H9 (cell line): ENCODE measurements at regions not wholly inside any gene's neighbourhood (a gene's known extent, or its start where the extent isn't known, plus 50 kb on each side); places are given as distances from the start of the nearest gene placed in this dataset.

Source experiments
- DNase-seq: peaks from one replicate; pipeline ENCODE4 v3.0.0-alpha.2; 2017
- H2AFZ ChIP-seq: one replicate; pipeline ENCODE4 v1.6.1; 2013; ENCODE audit warnings: mild to moderate bottlenecking, low read length, control low read depth, moderate library complexity
- H2AK5ac ChIP-seq: 2 replicates; pipeline ENCODE4 v1.6.1; 2013; ENCODE audit warnings: low read length, control low read depth, mixed read lengths; ENCODE audit not compliant: insufficient read length
- H2BK120ac ChIP-seq: one replicate; pipeline ENCODE4 v1.6.1; 2013; ENCODE audit warnings: low read depth, mild to moderate bottlenecking, low read length, control low read depth, inconsistent platforms; ENCODE audit not compliant: poor library complexity, severe bottlenecking
- H2BK12ac ChIP-seq: 2 replicates; pipeline ENCODE4 v1.6.1; 2013; ENCODE audit warnings: low read length, control low read depth, mixed read lengths, low read depth; ENCODE audit not compliant: insufficient read length
- H2BK15ac ChIP-seq: 2 replicates; pipeline ENCODE4 v1.6.1; 2013; ENCODE audit warnings: low read depth, low read length, control low read depth
- H2BK20ac ChIP-seq: one replicate; pipeline ENCODE4 v1.6.1; 2013; ENCODE audit warnings: low read depth, mild to moderate bottlenecking, low read length, control low read depth, inconsistent platforms; ENCODE audit not compliant: poor library complexity, severe bottlenecking
- H2BK5ac ChIP-seq: 2 replicates; pipeline ENCODE4 v1.6.1; 2013; ENCODE audit warnings: low read length, control low read depth, mixed read lengths; ENCODE audit not compliant: insufficient read length
- H3K14ac ChIP-seq: 2 replicates; pipeline ENCODE4 v1.6.1; 2013; ENCODE audit warnings: low read length, control low read depth; ENCODE audit not compliant: insufficient read depth
- H3K18ac ChIP-seq: 2 replicates; pipeline ENCODE4 v1.6.1; 2013; ENCODE audit warnings: low read depth, mild to moderate bottlenecking, mixed read lengths, low read length, control low read depth; ENCODE audit not compliant: insufficient read length
- H3K23ac ChIP-seq: 2 replicates; pipeline ENCODE4 v1.6.1; 2013; ENCODE audit warnings: low read length, control low read depth, mixed read lengths, low read depth; ENCODE audit not compliant: insufficient read length
- H3K23me2 ChIP-seq: 2 replicates; pipeline ENCODE4 v1.6.1; 2013; ENCODE audit warnings: low read depth, mild to moderate bottlenecking, mixed read lengths, low read length, control low read depth; ENCODE audit not compliant: insufficient read length, poor library complexity, severe bottlenecking
- H3K27ac ChIP-seq: 2 replicates; pipeline ENCODE4 v1.5.1; 2013; ENCODE audit warnings: low read length, control low read depth, mixed read lengths, low read depth; ENCODE audit not compliant: insufficient read length
- H3K27me3 ChIP-seq: 2 replicates; pipeline ENCODE4 v1.6.1; 2013; ENCODE audit warnings: low read length, control low read depth, inconsistent platforms; ENCODE audit not compliant: insufficient read depth
- H3K4ac ChIP-seq: 2 replicates; pipeline ENCODE4 v1.6.1; 2013; ENCODE audit warnings: low read depth, mild to moderate bottlenecking, control low read depth, inconsistent platforms, low read length, moderate library complexity
- H3K4me1 ChIP-seq: 2 replicates; pipeline ENCODE4 v1.6.1; 2013; ENCODE audit warnings: low read length, control low read depth, inconsistent platforms; ENCODE audit not compliant: insufficient read depth
- H3K4me2 ChIP-seq: 2 replicates; pipeline ENCODE4 v1.6.1; 2013; ENCODE audit warnings: low read length, control low read depth, mixed read lengths; ENCODE audit not compliant: insufficient read length, insufficient read depth
- H3K56ac ChIP-seq: 2 replicates; pipeline ENCODE4 v1.6.1; 2013; ENCODE audit warnings: low read depth, mild to moderate bottlenecking, mixed read lengths, low read length, control low read depth; ENCODE audit not compliant: insufficient read length
- H3K79me1 ChIP-seq: 2 replicates; pipeline ENCODE4 v1.6.1; 2013; ENCODE audit warnings: low read depth, mild to moderate bottlenecking, moderate library complexity, low read length, control low read depth, inconsistent platforms; ENCODE audit not compliant: insufficient read depth, poor library complexity, severe bottlenecking
- H3K79me2 ChIP-seq: 2 replicates; pipeline ENCODE4 v1.6.1; 2013; ENCODE audit warnings: low read length, control low read depth, inconsistent platforms; ENCODE audit not compliant: insufficient read depth
- H3K9ac ChIP-seq: 2 replicates; pipeline ENCODE4 v1.6.1; 2013; ENCODE audit warnings: low read length, control low read depth, mixed read lengths; ENCODE audit not compliant: insufficient read length; ENCODE audit errors: extremely low read depth
- H3K9me3 ChIP-seq: one replicate; pipeline ENCODE4 v1.6.1; 2013; ENCODE audit warnings: low read depth, low read length, inconsistent platforms; ENCODE audit not compliant: control insufficient read depth
- H3T11ph ChIP-seq: one replicate; pipeline ENCODE4 v1.6.1; 2013; ENCODE audit warnings: mild to moderate bottlenecking, low read length, control low read depth, inconsistent platforms
- H4K20me1 ChIP-seq: one replicate; pipeline ENCODE4 v1.6.1; 2013; ENCODE audit not compliant: control insufficient read depth, insufficient read length, insufficient read depth
- H4K5ac ChIP-seq: 2 replicates; pipeline ENCODE4 v1.6.1; 2013; ENCODE audit warnings: low read depth, mild to moderate bottlenecking, mixed read lengths, low read length, control low read depth; ENCODE audit not compliant: insufficient read length
- H4K8ac ChIP-seq: replicated peaks from 2 replicates; pipeline ENCODE4 v1.6.1; 2013; ENCODE audit warnings: low read length, control low read depth, mixed read lengths, low read depth; ENCODE audit not compliant: insufficient read length
- H4K91ac ChIP-seq: 2 replicates; pipeline ENCODE4 v1.6.1; 2013; ENCODE audit warnings: low read depth, mild to moderate bottlenecking, moderate library complexity, mixed read lengths, low read length, control low read depth; ENCODE audit not compliant: insufficient read length
- H3K27ac Mint-ChIP-seq, 3 experiments: 2 replicates in 2 of 3; 3 replicates in 1 of 3; pipeline ENCODE4 v1.8.0; 2020 to 2021; ENCODE audit warnings: mixed read lengths in 3 of 3, mild to moderate bottlenecking in 1 of 3, moderate library complexity in 1 of 3
- H3K27me3 Mint-ChIP-seq: 2 replicates; pipeline ENCODE4 v1.8.0; 2021; ENCODE audit warnings: low read depth, mild to moderate bottlenecking, moderate library complexity, mixed read lengths
- H3K36me3 Mint-ChIP-seq, 3 experiments: 2 replicates in 2 of 3; 3 replicates in 1 of 3; pipeline ENCODE4 v1.8.0; 2020 to 2021; ENCODE audit warnings: low read depth in 3 of 3, mixed read lengths in 3 of 3; ENCODE audit not compliant: insufficient read depth in 1 of 3
- H3K4me1 Mint-ChIP-seq, 2 experiments: 2 replicates each; pipeline ENCODE4 v1.8.0; 2020; ENCODE audit warnings: mixed read lengths in 2 of 2
- H3K4me3 Mint-ChIP-seq, 2 experiments: 2 replicates in 1 of 2; 3 replicates in 1 of 2; pipeline ENCODE4 v1.8.0; 2020 to 2021; ENCODE audit warnings: mild to moderate bottlenecking in 2 of 2, mixed read lengths in 2 of 2, moderate library complexity in 1 of 2
- H3K9me3 Mint-ChIP-seq, 2 experiments: 2 replicates in 1 of 2; 3 replicates in 1 of 2; pipeline ENCODE4 v1.8.0; 2020; ENCODE audit warnings: mild to moderate bottlenecking in 2 of 2, mixed read lengths in 2 of 2, moderate library complexity in 1 of 2
- CTCF ChIP-seq: fragments of 200-600 bp; sonication (generic); conservative IDR thresholded peaks from 3 replicates; pipeline ENCODE4 v1.8.0; 2021; ENCODE audit warnings: antibody characterized with exemption, mild to moderate bottlenecking
- WGBS: extraction: QIAGEN DNeasy Blood & Tissue Kit; methylation state at CpG from one replicate; pipeline ENCODE4 v1.1.7; 2013; ENCODE audit warnings: missing lambda C conversion rate, low lambda C conversion rate, mixed read lengths; ENCODE audit not compliant: insufficient read length; ENCODE audit errors: extremely low coverage; 5-methylcytosine and 5-hydroxymethylcytosine counted together

- no CpG with 5 or more reads among the region's 3 CpGs for WGBS
- Histone ChIP-seq H3K4ac (no peak overlapping the region), H3K79me2 (no peaks in the 10 kb centered on the region), H4K5ac (no peak overlapping the region), H2AFZ (no peak overlapping the region), H3K4me2 (no peak overlapping the region), H3T11ph (no peak overlapping the region), H3K27me3 (no peaks in the 10 kb centered on the region), H2BK120ac (no peak overlapping the region), H2AK5ac (no peak overlapping the region), H3K23me2 (no peaks in the 10 kb centered on the region), H3K56ac (no peak overlapping the region), H3K23ac (no peak overlapping the region), H3K18ac (no peak overlapping the region), H3K9ac (no peak overlapping the region), H4K8ac (no peak overlapping the region), H2BK15ac (no peak overlapping the region), H3K9me3 (no peaks in the 10 kb centered on the region), H3K14ac (no peak overlapping the region), H3K27ac (no peak overlapping the region), H2BK5ac (no peak overlapping the region), H2BK20ac (no peak overlapping the region), H3K4me1 (no peaks in the 10 kb centered on the region), H3K79me1 (no peaks in the 10 kb centered on the region), H2BK12ac (no peak overlapping the region), H4K20me1 (no peaks in the 10 kb centered on the region), H4K91ac (no peak overlapping the region)
- H3K36me3 Mint-ChIP-seq = no peaks in the 10 kb centered on the region
- DNase-seq = no peak
- peaks cover 0 to 6% of the 10 kb centered on the region in 2 experiments; a peak in 1 of 4 replicates for H3K4me1 Mint-ChIP-seq
- H3K27me3 Mint-ChIP-seq = no peaks in the 10 kb centered on the region
- no peak overlapping the region for H3K4me3 Mint-ChIP-seq
- no peak for TF ChIP-seq CTCF
- no peaks in the 10 kb centered on the region for H3K9me3 Mint-ChIP-seq
- H3K27ac Mint-ChIP-seq = no peak overlapping the region
Measured at GRCh38 chr1:199453723-199454122, 573.8 kb upstream of the NR5A2 start.
